ENCODE measurements at regions not wholly inside any gene's neighbourhood (a gene's known extent, or its start where the extent isn't known, plus 50 kb on each side); places are given as distances from the start of the nearest gene placed in this dataset.

GRCh38 chr9:28215536-28216299, 642.4 kb upstream of the C9orf72 start:
- H3K27ac ChIP-seq: no peak overlapping the region
- no peaks in the 10 kb centered on the region for H3K4me1 ChIP-seq (ENCODE audit: insufficient read depth)
- no peaks in the 10 kb centered on the region for H3K36me3 ChIP-seq
- H3K27me3 ChIP-seq: no peaks in the 10 kb centered on the region
- DNase-seq: no peak
- TF ChIP-seq EP300 (IDR thresholded peaks at IDR 0.05) (no peak), POLR2A (IDR thresholded peaks at IDR 0.05) (no peak)
- intact Hi-C loops (cut with DNase I): no loop called here
- no peaks in the 10 kb centered on the region for H3K9me3 ChIP-seq
- 94 to 96% (median 95%) methylated on average over 5 of the region's 5 CpGs for WGBS, 3 donors
- H3K4me3 ChIP-seq: no peak overlapping the region

DNA sequence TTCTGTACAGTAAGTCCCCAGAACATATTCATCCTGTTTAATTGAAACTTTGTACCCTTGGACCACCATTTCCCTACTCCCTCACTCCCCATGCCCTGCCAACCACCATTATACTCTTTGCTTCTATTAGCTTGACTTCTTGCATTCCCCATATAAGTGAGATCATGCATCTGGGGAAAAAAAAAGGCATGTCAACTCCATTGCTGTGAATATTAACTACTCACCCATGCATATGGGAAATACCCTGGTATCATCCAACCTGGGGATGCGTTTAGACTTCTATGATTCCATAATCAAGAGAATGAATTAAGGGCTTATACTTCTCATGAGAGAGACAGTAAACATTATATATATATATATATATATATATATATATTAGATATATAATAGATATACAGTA, 659.4 kb upstream of the C9orf72 start:
- WGBS, 3 donors: 93 to 98% (median 94%) methylated on average over 1 of the region's 1 CpG

DNA sequence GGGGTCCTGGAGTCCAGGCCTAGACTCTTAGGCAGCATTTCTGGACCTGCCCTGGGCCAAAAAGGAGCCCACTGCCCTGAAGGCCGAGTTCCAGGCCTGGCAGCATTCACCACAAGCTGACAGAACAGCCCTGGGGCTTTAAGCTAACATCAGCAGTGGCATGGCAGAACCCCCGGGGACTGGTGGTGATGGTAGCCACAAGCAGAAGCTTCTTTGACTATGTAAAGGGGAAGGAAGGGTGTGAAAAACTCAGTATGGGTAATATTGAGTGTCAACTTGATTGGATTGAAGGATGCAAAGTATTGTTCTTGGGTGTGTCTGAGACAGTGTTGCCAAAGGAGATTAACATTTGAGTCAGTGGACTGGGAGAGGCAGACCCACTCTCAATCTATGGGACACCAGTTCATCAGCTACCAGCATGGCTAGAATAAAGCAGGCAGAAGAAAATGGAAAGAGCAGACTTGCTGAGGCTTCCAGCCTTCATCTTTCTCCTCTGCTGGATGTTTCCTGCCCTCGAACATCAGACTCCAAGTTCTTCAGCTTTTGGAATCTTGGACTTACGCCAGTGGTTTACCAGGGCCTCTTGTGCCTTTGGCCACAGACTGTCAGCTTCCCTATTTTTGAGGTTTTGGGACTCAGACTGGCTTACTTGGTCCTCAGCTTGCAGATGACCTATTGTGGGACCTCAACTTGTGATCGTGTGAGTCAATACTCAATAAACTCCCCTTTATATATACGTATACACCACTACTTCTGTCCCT, 661.0 kb upstream of the C9orf72 start:
- Histone ChIP-seq H3K27me3 (no peaks in the 10 kb centered on the region), H3K4me3 (no peak overlapping the region), H3K36me3 (no peaks in the 10 kb centered on the region), H3K9me3 (no peaks in the 10 kb centered on the region), H3K4me1 (ENCODE audit: insufficient read depth) (no peaks in the 10 kb centered on the region), H3K27ac (no peak overlapping the region)
- intact Hi-C loops (cut with DNase I): no loop called here
- TF ChIP-seq EP300 (IDR thresholded peaks at IDR 0.05): no peak
- TF ChIP-seq, protein P1, sequence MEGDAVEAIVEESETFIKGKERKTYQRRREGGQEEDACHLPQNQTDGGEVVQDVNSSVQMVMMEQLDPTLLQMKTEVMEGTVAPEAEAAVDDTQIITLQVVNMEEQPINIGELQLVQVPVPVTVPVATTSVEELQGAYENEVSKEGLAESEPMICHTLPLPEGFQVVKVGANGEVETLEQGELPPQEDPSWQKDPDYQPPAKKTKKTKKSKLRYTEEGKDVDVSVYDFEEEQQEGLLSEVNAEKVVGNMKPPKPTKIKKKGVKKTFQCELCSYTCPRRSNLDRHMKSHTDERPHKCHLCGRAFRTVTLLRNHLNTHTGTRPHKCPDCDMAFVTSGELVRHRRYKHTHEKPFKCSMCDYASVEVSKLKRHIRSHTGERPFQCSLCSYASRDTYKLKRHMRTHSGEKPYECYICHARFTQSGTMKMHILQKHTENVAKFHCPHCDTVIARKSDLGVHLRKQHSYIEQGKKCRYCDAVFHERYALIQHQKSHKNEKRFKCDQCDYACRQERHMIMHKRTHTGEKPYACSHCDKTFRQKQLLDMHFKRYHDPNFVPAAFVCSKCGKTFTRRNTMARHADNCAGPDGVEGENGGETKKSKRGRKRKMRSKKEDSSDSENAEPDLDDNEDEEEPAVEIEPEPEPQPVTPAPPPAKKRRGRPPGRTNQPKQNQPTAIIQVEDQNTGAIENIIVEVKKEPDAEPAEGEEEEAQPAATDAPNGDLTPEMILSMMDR (IDR thresholded peaks at IDR 0.05): no peak
- TF ChIP-seq POLR2A (IDR thresholded peaks at IDR 0.05): no peak
- no peak for DNase-seq
- 83 to 89% (median 86%) methylated on average over 6 of the region's 6 CpGs for WGBS, 3 donors

More for the DNA sequence above, 659.4 kb upstream of the C9orf72 start:
- Histone ChIP-seq H3K4me1 (ENCODE audit: insufficient read depth) (no peaks in the 10 kb centered on the region), H3K9me3 (no peaks in the 10 kb centered on the region), H3K36me3 (no peaks in the 10 kb centered on the region), H3K27ac (no peak overlapping the region), H3K27me3 (no peaks in the 10 kb centered on the region), H3K4me3 (no peak overlapping the region)
- TF ChIP-seq, protein P1 (IDR thresholded peaks at IDR 0.05): no peak
- no peak for TF ChIP-seq EP300 (IDR thresholded peaks at IDR 0.05)
- no peak for TF ChIP-seq POLR2A (IDR thresholded peaks at IDR 0.05)
- DNase-seq: no peak
- intact Hi-C loops (cut with DNase I): no loop called here

DNA sequence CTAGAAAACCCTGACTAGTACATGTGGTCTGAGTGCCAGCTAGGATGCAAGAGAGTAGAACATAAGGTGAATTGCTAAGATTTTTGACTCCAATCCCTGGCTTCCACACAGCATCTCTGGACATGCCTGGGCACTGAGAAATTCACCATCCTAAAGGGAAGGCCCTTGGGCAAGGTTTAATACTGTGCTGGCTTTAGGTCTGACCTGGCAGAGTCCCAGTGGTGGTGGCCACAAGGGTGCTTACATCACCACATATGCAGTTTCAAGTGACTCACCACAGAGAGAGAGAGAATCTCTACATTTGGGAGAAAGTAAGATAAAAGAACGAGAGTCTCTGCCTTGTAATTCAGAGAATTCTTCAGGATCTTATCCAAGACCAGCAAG, 661.6 kb upstream of the C9orf72 start:
- no peaks in the 10 kb centered on the region for H3K27me3 ChIP-seq
- no peak overlapping the region for H3K4me3 ChIP-seq
- TF ChIP-seq EP300 (IDR thresholded peaks at IDR 0.05): no peak
- TF ChIP-seq POLR2A (IDR thresholded peaks at IDR 0.05): no peak
- TF ChIP-seq, protein P1 (IDR thresholded peaks at IDR 0.05): no peak
- no peaks in the 10 kb centered on the region for H3K9me3 ChIP-seq
- H3K36me3 ChIP-seq: no peaks in the 10 kb centered on the region
- WGBS, 3 donors: 67 to 79% (median 71%) methylated on average over 1 of the region's 1 CpG
- no peak overlapping the region for H3K27ac ChIP-seq
- intact Hi-C loops (cut with DNase I): no loop called here
- H3K4me1 ChIP-seq (ENCODE audit: insufficient read depth): no peaks in the 10 kb centered on the region
- DNase-seq: no peak

DNA sequence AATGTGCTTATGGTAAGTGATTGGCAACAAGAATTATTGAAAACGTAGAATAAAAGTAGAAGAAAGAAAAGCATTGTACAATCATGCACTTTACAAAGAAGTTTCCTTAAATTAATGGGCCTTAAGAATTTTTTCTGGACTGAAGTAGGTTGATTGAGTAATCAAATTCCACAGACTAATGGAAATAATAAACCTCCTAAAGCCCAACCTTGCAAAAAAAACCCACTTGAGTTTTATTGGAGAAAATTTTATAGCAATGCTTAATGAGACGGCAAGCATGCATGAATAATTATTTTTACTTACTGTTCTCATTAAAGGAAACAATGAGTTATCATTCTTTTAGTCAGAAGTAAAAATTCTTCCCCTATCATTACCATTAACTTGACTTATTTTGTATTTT, 676.1 kb upstream of the C9orf72 start:
- intact Hi-C loops (cut with DNase I): no loop called here

More for the DNA sequence above, 676.1 kb upstream of the C9orf72 start:
- Histone ChIP-seq H3K4me1 (ENCODE audit: insufficient read depth) (peaks cover 1% of the 10 kb centered on the region), H3K27me3 (no peaks in the 10 kb centered on the region), H3K9me3 (no peaks in the 10 kb centered on the region), H3K36me3 (no peaks in the 10 kb centered on the region), H3K4me3 (no peak overlapping the region), H3K27ac (no peak overlapping the region)
- TF ChIP-seq EP300 (IDR thresholded peaks at IDR 0.05): no peak
- no peak for TF ChIP-seq POLR2A (IDR thresholded peaks at IDR 0.05)
- WGBS, 3 donors: 16 to 20% (median 18%) methylated on average over 2 of the region's 2 CpGs
- DNase-seq: no peak

Measured in ovary (tissue), 7 donors.